Liver (tissue), 7 donors: ENCODE measurements at regions not wholly inside any gene's neighbourhood (a gene's known extent, or its start where the extent isn't known, plus 50 kb on each side); places are given as distances from the start of the nearest gene placed in this dataset.

Source experiments
- DNase-seq: peaks from one replicate; pipeline ENCODE4 v3.0.0-alpha.2; 2017; ENCODE audit warnings: low spot score
- H3K27ac ChIP-seq, 2 donors: one replicate each; pipeline ENCODE4 v1.7.0; 2013; ENCODE audit warnings: inconsistent platforms in 2 of 2, low read length in 2 of 2, control low read depth in 1 of 2, low read depth in 1 of 2, mild to moderate bottlenecking in 1 of 2
- H3K27me3 ChIP-seq, 4 donors: one replicate each; pipeline versions ENCODE4 v1.6.1 to v1.7.0; 2013; ENCODE audit warnings: low read length in 3 of 4, inconsistent platforms in 1 of 4, mild to moderate bottlenecking in 1 of 4, moderate library complexity in 1 of 4; ENCODE audit not compliant: control insufficient read depth in 4 of 4, insufficient read depth in 4 of 4
- H3K36me3 ChIP-seq, 4 donors: one replicate each; pipeline versions ENCODE4 v1.6.1 to v1.7.0; 2013; ENCODE audit warnings: low read length in 3 of 4, mild to moderate bottlenecking in 3 of 4, low read depth in 1 of 4, moderate library complexity in 1 of 4; ENCODE audit not compliant: control insufficient read depth in 4 of 4, insufficient read depth in 3 of 4
- H3K4me1 ChIP-seq, 4 donors: one replicate each; pipeline versions ENCODE4 v1.6.1 to v1.7.0; 2013; ENCODE audit warnings: low read length in 3 of 4, mild to moderate bottlenecking in 3 of 4, moderate library complexity in 1 of 4; ENCODE audit not compliant: control insufficient read depth in 4 of 4, insufficient read depth in 4 of 4
- H3K4me3 ChIP-seq, 3 donors: one replicate each; pipeline versions ENCODE4 v1.6.1 to v1.7.0; 2013; ENCODE audit warnings: low read length in 3 of 3, control low read depth in 1 of 3, low read depth in 1 of 3, mild to moderate bottlenecking in 1 of 3
- H3K9ac ChIP-seq, 2 donors: one replicate each; pipeline ENCODE4 v1.7.0; 2013; ENCODE audit warnings: low read length in 2 of 2, mild to moderate bottlenecking in 2 of 2, moderate library complexity in 2 of 2, control low read depth in 1 of 2, low read depth in 1 of 2
- H3K9me3 ChIP-seq, 4 donors: one replicate each; pipeline versions ENCODE4 v1.6.1 to v1.7.0; 2013; ENCODE audit warnings: low read length in 3 of 4; ENCODE audit not compliant: control insufficient read depth in 4 of 4
- ATF3 ChIP-seq: IDR thresholded peaks from 2 replicates; pipeline ENCODE4 v1.6.1; 2016; ENCODE audit warnings: antibody characterized with exemption
- EGR1 ChIP-seq, 2 donors: IDR thresholded peaks; 2 replicates each; pipeline ENCODE4 v1.6.1; 2016 to 2018; ENCODE audit warnings: antibody characterized with exemption in 2 of 2, low read depth in 2 of 2
- FOXA2 ChIP-seq: IDR thresholded peaks from 2 replicates; pipeline ENCODE4 v1.6.1; 2016; ENCODE audit warnings: antibody characterized with exemption
- HNF4A ChIP-seq, 2 donors: conservative IDR thresholded peaks; 2 replicates each; pipeline ENCODE4 v1.6.1; 2016; ENCODE audit warnings: antibody characterized with exemption in 2 of 2, mild to moderate bottlenecking in 2 of 2
- JUND ChIP-seq, 2 donors: IDR thresholded peaks; 2 replicates each; pipeline ENCODE4 v1.6.1; 2016; ENCODE audit warnings: antibody characterized with exemption in 2 of 2
- NR2F2 ChIP-seq: IDR thresholded peaks from 2 replicates; pipeline ENCODE4 v1.6.1; 2016; ENCODE audit warnings: antibody characterized with exemption
- REST ChIP-seq: IDR thresholded peaks from 2 replicates; pipeline ENCODE4 v1.6.1; 2016; ENCODE audit warnings: antibody characterized with exemption, mild to moderate bottlenecking
- SP1 ChIP-seq: IDR thresholded peaks from 2 replicates; pipeline ENCODE4 v1.6.1; 2018; ENCODE audit warnings: antibody characterized with exemption, mild to moderate bottlenecking
- TAF1 ChIP-seq: conservative IDR thresholded peaks from 2 replicates; pipeline ENCODE4 v1.6.1; 2016; ENCODE audit warnings: antibody characterized with exemption, mild to moderate bottlenecking
- YY1 ChIP-seq: IDR thresholded peaks from 2 replicates; pipeline ENCODE4 v1.6.1; 2016; ENCODE audit warnings: antibody characterized with exemption, mild to moderate bottlenecking
- WGBS: extraction: QIAGEN DNeasy Blood & Tissue Kit; methylation state at CpG from one replicate; pipeline ENCODE4 v1.1.7; 2013; 5-methylcytosine and 5-hydroxymethylcytosine counted together
- donor health status: healthy.
- donor health status: healthy.
- donor health status: healthy.
- donor health status: healthy.

GRCh38 chr13:106797081-106797640 lies 229.2 kb upstream of the ARGLU1 start:
- Histone ChIP-seq H3K27ac (no peak overlapping the region), H3K27me3 (peaks cover 0 to 4% (median 1%) of the 10 kb centered on the region in 4 donors), H3K9me3 (no peaks in the 10 kb centered on the region), H3K4me1 (no peaks in the 10 kb centered on the region), H3K9ac (no peak overlapping the region), H3K36me3 (no peaks in the 10 kb centered on the region), H3K4me3 (no peak overlapping the region)
- WGBS, result 57% methylated on average over 9 of the region's 9 CpGs
- no peak for DNase-seq
- TF ChIP-seq YY1, result no peak
- no peak for TF ChIP-seq JUND (IDR thresholded peaks at IDR 0.05)
- no peak for TF ChIP-seq ATF3

GRCh38 chr13:106796280-106797047 lies 228.5 kb upstream of the ARGLU1 start:
- DNase-seq, result no peak
- WGBS, result 23% methylated on average over 16 of the region's 16 CpGs
- H3K9ac ChIP-seq, result no peak overlapping the region
- TF ChIP-seq HNF4A (conservative IDR thresholded peaks at IDR 0.05) (no peak), FOXA2 (no peak), EGR1 (IDR thresholded peaks at IDR 0.05; ENCODE audit: low read depth in 2 of 2) (no peak), TAF1 (no peak), YY1 (no peak)
- H3K36me3 ChIP-seq, result no peaks in the 10 kb centered on the region
- H3K4me1 ChIP-seq, result no peaks in the 10 kb centered on the region
- H3K4me3 ChIP-seq, result peak overlapping the region in 2 of 3 donors; percentile 7 to 27
- H3K9me3 ChIP-seq, result no peaks in the 10 kb centered on the region
- H3K27me3 ChIP-seq, result peaks cover 0 to 4% (median 1%) of the 10 kb centered on the region in 4 donors
- H3K27ac ChIP-seq, result peak overlapping the region in 1 of 2 donors; percentile 30

GRCh38 chr13:106795847-106796246 lies 227.9 kb upstream of the ARGLU1 start:
- TF ChIP-seq SP1 (no peak), NR2F2 (no peak), REST (no peak), JUND (IDR thresholded peaks at IDR 0.05) (no peak)
- Histone ChIP-seq H3K9ac (no peak overlapping the region), H3K36me3 (no peaks in the 10 kb centered on the region), H3K9me3 (no peaks in the 10 kb centered on the region), H3K27ac (peak overlapping the region in 1 of 2 donors; percentile 30), H3K4me1 (no peaks in the 10 kb centered on the region), H3K27me3 (peaks cover 0 to 4% (median 1%) of the 10 kb centered on the region in 4 donors), H3K4me3 (peak overlapping the region in 2 of 3 donors; percentile 7 to 27)
- WGBS, result 30% methylated on average over 9 of the region's 9 CpGs
- no peak for DNase-seq
